ENCODE measurements at regions not wholly inside any gene's neighbourhood (a gene's known extent, or its start where the extent isn't known, plus 50 kb on each side); places are given as distances from the start of the nearest gene placed in this dataset.
"Not testable (repeated sequence)": the region's sequence is repeated elsewhere in the genome, so short reads cannot be mapped to it uniquely, and the experiment has no call there.

DNA sequence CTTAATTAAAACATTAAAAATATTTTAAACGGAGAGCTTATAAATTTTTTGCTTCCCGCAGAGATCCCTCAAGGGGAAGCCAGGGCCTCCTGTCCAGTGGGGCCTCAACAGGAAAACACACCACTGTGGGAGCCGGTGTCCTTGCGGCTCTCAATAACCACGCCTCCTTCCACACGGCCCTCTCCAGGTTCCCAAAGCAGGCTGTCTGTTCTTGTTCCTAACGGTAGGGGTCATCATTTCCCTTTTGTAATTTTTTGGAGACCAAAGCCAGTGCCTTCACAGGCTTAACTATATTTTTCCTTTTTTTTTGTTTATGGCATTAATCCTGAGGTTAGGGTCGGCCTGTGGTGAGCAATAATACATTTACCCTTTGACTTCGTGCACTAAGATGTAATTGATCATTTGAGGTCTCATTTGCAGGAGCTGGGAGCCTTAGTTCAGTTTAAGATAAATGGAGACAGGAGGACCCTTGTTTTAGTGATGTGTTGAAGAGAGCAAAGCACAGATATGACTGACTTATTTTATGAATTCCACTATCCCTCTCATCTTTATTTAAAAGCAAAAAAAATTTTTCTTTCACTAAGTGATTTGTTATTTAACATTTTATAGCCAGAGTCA is 77.5 kb upstream of the N4BP1 start:
- DNase-seq (ENCODE audit: low read depth in 2 of 2) = peak; percentile 58 to 72

DNA sequence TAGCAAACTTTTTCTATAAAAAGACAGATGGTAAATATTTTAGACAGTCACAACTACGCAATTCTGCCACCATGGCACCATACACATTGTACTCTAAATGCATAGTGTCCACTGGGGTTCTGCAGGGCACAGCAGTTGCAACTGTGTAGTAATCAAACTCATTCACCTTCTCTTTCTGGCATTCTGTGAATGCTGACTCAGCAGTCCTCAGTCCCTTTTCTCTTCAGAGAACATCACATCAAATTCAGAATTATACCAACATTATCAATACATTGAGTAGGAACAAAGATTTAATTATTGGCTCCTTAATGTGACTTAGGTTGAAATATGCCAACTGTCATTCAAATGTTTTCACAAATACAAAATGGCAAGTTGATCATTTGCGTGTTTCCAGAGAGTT is 74.2 kb upstream of the N4BP1 start:
- no peak for DNase-seq (ENCODE audit: low read depth in 2 of 2)

DNA sequence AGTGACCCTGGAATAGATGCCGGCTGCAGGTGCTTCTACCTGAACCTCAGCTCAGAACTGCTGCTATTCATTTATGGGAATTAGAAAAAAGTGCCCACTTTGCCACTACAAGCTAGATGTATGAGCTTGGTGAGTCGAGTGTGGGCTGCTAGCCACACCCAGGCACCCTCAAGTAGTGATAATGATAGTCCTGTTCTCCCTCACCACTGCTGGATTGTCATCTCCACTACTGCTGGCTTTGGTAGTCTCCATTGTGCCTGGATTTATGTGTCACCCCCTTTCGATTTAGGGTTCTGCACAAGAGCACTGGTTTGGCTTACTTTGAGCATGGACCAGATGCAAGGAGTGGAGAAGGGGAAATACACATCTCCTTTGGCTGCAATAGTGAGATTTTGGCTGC is 73.0 kb upstream of the N4BP1 start:
- no peak for DNase-seq (ENCODE audit: low read depth in 2 of 2)

DNA sequence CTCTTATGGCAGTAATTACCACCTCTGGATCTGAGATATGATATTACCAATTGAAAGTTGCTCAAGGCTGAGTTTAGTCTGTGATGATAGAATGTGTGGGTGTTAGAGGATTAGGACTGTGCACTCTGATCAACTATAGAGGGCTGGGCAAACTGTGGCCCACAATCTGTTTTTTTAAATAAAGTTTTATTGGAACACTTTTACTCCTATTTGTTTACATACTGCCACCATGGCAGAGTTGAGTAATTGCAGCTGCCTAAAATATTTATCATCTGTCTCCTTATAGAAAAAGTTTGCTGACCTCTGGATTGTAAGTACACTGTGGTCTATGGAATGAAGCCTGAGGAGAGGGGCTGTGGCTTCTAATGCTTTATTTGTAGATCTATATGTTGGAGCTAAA is 71.5 kb upstream of the N4BP1 start:
- no peak for DNase-seq (ENCODE audit: low read depth in 2 of 2)

GRCh38 chr16:48680881-48681280 is 70.9 kb upstream of the N4BP1 start:
- no peak for DNase-seq (ENCODE audit: low read depth in 2 of 2)

DNA sequence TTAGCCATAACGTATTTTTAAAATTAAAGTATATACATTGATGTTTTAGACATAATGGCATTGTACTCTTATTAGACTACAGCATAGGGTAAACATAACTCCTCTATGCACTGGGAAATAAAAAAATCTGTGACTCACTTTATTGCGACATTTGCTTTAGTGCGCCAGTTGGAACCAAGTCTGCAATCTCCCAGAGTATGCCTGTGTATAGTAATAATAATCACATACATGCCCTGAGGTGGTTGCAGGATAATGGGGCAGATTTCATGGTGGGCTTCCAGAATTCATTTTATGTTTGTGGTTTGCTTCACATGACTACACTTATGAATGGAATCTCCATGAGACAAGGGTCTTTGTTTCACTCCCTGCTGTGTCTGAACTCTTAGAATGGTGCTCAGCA is 66.9 kb upstream of the N4BP1 start:
- no peak for DNase-seq (ENCODE audit: low read depth in 2 of 2)

DNA sequence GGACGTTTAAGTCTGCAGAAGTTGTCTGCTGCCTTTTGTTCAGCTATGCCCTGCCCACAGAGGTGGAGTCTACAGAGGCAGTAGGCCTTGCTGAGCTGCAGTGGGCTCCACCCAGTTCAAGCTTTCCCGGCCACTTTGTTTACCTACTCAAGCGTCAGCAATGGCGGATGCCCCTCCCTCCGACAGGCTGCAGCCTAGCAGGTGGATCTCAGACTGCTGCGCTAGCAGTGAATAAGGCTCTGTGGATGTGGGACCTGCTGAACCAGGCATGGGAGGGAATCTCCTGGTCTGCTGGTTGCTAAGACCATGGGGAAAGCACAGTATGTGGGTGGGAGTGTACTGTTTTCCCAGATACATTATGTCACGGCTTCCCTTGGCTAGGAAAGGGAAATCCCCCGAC is 58.2 kb upstream of the N4BP1 start:
- DNase-seq (ENCODE audit: low read depth in 2 of 2) = not testable (repeated sequence)

DNA sequence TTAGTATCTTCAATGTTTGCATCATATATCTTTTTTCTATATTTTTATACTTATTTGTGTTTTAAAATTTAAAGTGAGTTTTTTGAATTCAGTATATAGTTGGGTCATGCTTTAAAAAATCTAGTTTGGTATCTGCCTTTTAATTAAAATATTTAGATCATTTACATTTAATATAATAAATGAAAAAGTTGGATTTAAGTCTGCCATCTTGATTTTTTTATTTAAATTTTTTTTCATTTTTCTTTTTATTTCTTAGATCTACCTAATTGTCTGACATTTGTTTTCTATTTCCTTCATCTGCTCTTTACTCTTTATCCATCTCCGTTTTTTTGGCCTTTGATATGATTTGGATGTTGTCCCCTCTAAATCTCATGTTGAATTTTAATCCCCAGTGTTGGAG is 50.0 kb upstream of the N4BP1 start:
- DNase-seq (ENCODE audit: low read depth in 2 of 2) = no peak
